GM10266 (cell line): ENCODE measurements at regions not wholly inside any gene's neighbourhood (a gene's known extent, or its start where the extent isn't known, plus 50 kb on each side); places are given as distances from the start of the nearest gene placed in this dataset.

Source experiments
- DNase-seq: peaks from one replicate; pipeline ENCODE4 v3.0.0; 2012; ENCODE audit errors: extremely low spot score
- TF ChIP-seq, protein P1 (sequence below): IDR thresholded peaks from 2 replicates; pipeline ENCODE4 v1.5.1; 2012; ENCODE audit warnings: mild to moderate bottlenecking, low read depth; ENCODE audit not compliant: control insufficient read depth, insufficient read depth; ENCODE audit errors: missing control alignments

DNA sequence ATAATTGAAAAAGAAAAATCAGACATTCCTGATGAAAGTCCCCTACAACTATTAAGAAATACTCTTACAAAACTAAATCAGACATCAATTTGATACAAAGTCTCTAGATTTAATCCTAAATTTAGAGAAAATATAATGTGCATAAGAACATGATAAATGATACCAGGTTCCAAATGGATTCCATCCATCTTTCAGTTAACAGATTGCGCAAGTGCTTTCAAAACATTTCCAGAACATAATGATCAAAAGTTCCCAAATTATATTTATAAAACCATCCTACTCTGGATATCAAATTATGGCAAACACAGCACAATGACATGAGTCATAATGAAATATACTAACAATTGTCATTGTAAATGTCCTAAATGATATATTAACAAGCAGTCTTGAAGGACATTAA lies 151.0 kb upstream of the GYPC start:
- DNase-seq: no peak
- TF ChIP-seq, protein P1, sequence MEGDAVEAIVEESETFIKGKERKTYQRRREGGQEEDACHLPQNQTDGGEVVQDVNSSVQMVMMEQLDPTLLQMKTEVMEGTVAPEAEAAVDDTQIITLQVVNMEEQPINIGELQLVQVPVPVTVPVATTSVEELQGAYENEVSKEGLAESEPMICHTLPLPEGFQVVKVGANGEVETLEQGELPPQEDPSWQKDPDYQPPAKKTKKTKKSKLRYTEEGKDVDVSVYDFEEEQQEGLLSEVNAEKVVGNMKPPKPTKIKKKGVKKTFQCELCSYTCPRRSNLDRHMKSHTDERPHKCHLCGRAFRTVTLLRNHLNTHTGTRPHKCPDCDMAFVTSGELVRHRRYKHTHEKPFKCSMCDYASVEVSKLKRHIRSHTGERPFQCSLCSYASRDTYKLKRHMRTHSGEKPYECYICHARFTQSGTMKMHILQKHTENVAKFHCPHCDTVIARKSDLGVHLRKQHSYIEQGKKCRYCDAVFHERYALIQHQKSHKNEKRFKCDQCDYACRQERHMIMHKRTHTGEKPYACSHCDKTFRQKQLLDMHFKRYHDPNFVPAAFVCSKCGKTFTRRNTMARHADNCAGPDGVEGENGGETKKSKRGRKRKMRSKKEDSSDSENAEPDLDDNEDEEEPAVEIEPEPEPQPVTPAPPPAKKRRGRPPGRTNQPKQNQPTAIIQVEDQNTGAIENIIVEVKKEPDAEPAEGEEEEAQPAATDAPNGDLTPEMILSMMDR: no peak

DNA sequence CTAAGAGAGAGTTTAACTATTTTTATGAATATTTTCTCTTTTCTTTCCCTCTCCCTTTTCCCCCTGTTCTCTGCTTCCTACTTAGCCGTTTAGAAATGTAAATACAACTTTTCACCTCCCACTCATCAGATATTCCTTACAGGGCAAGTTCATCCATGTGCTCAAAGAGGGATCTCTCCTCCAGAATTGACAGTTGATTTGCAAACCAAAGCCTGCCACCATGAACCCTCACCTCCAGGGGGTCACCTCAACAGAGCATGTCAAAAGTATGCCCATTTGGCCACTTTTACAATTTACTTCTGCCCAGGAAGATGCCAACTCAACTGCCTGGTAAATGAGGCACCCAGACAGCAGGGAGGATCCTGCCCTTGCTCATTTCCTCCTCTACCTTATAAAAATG lies 149.2 kb upstream of the GYPC start:
- TF ChIP-seq, protein P1: no peak
- no peak for DNase-seq

DNA sequence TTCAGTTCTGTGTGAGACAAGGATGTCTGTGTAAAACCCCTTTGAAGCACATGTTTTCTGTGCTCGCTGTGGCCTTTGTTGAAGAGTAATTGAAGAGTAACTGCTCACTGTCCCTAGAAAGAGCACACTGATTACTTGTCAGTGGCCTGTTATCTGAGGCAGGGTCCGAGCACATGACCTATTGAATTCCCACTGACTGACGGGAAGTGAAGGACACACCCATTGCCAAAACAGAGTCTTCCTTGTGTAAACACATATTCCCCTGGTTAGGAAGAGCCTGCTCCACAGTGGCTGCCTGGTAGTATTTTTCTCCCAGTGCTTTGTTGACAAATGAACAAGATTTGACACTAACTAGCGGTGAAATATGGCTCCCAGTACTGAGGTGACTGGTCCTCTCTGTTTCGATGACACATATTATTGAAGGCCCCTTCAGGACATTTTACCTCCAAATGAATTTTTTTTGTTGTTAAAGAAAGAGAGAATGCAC lies 148.5 kb upstream of the GYPC start:
- TF ChIP-seq, protein P1: no peak
- no peak for DNase-seq

DNA sequence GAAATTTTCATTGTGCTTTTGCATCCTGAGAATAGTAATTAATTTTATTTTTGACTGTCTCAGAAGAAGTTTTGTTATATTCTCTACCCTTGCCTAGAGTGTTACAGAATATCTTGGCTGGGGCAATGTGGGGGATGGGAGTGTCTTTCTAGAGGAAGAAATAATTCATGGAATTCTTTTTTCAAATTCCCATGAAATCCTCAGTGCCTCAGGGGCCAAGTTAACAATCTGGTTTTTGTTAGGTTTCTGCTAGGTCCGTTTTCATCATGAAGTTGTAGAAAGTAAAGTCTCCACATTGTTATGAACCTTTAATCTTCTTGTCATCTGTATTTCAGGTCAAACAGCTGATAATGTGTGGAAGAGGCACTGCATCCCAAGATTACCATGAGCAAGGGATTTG lies 145.6 kb upstream of the GYPC start:
- TF ChIP-seq, protein P1: no peak
- no peak for DNase-seq

DNA sequence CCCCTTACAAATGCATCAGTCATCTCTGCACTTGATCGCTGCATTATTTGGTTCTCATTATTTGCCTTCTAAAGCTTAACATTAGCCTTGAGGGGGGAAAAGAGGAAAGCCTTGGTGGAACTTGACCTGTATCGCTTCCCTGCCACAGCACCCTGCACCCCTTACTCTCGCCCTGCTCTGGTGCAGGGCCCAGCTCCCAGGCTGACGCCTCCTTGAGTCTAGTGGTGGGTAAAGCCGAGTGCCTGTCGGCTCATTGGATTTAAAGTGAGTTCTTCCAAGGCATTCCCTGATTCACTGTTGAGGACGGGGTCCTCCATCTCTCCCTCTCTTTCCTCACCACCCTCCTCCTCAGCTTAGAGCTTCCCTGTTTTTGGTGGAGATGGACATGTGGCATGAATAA lies 145.0 kb upstream of the GYPC start:
- no peak for DNase-seq
- TF ChIP-seq, protein P1: no peak

DNA sequence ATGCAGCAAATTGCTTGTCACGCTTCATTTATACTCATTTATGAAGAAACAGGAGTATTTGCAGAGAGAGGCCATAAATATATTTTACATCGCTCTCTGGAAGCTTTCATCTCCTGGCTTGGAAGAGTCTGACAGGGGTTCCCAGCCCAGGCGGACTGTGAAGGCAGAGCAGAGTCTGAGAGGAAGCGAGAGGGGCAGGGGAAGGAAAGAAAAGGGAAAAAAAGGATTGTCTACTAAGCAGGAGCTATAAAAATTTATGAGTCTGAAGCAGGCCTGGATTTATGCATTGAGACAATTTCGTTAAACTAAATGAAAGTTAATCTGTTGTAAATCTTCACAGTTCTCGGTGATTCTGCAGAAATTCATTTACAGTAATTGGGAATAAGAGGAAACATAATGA lies 143.9 kb upstream of the GYPC start:
- TF ChIP-seq, protein P1: no peak
- no peak for DNase-seq

DNA sequence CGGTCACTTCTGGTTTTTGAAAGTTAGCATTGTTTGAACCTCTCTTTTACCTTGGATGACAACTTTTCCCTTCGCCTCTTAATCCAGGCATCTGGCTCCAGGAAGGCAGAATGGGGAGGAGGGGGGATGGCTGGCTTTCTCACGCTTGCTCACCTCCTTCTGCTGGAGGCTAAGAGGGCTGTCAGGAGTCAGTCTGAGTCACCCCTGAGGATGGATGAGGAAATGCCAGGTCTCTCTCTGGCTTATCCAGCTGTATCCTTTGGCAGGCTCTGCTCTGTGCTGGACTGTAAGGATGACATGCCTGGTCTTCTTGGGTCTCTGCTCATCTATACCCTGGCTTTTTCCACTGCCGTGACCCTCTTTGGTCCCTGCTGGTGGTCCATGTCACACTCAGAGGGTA lies 142.9 kb upstream of the GYPC start:
- no peak for DNase-seq

More for the DNA sequence above, 142.9 kb upstream of the GYPC start:
- TF ChIP-seq, protein P1: no peak
